ENCODE measurements at regions not wholly inside any gene's neighbourhood (a gene's known extent, or its start where the extent isn't known, plus 50 kb on each side); places are given as distances from the start of the nearest gene placed in this dataset.

- DNase-seq (ENCODE audit: low read depth), result no peak
Measured at GRCh38 chr19:29323440-29324290, 110.7 kb upstream of the UQCRFS1 start.

GRCh38 chr19:29324291-29324680 lies 111.3 kb upstream of the UQCRFS1 start:
- DNase-seq (ENCODE audit: low read depth), result no peak

DNA sequence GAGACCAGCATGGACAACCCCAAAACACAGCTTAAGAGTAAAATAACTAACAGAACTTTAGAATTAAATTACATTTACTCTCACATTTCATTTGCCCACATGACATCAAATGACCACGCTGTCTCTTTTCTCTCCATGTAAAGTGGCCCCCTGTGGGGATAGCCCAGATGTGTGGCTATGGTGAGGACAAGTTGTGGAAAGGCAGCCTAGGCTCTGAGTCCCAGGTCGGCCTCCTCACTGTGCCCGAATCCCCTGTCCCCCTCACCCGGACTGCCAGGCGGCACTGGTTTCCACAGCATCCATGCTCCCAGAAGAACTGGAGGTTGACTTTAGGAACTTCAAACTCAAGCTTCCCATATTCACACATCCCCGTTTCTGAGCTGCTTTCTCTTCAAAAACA lies 111.8 kb upstream of the UQCRFS1 start:
- no peak for DNase-seq (ENCODE audit: low read depth)

DNA sequence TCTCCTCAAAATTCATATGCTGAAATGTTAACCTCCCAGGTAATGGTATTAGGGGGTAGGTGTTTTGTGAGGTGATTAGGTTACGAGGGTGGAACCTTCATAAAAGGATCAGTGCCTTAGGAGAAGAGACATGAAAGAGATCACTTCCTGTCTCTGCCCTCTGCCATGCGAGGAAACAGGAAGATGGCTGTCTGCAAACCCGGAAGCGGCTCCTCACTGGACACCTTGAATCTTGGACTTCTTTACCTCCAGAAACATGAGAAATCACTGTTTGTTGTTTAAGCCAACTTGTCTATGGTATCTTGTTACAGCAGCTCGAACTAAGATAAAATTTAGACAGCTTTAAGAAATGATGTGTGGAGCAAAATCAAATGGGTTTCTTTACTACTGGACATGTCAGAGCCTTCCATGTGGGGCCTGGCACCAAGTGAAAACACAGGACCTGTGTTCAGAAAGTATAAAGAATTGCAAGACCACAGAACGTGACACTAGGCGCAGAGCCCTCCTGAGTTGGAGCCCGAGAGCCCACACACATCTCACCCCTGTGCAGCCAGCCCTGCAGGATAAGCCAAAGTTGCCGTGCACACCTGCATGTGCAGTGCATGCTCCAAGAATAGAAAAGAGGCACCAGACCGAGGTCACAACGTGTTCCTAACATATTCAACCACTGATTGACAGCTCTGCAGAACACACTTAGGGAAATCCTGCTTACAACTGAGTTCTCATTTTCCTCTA lies 112.5 kb upstream of the UQCRFS1 start:
- no peak for DNase-seq (ENCODE audit: low read depth)

DNA sequence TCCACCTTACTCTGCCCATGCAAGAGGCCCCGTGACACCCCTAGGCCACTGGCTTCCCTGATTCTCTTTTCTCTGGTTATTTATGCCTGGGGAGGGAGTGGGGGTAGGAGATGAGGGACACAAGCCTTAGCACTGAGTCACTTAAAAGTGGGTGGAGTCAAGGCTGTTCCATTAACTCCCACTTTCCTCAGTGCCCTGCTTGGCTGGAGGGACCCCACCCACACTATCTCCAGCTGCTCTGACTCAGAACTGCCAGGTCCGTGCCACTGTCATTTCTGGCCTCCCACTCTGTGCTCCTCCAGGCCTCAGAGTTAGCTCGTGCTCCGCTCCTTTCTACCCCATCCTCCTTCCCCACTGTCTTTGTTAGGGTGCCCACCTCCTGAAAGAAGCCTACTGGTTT lies 113.4 kb upstream of the UQCRFS1 start:
- no peak for DNase-seq (ENCODE audit: low read depth)

DNA sequence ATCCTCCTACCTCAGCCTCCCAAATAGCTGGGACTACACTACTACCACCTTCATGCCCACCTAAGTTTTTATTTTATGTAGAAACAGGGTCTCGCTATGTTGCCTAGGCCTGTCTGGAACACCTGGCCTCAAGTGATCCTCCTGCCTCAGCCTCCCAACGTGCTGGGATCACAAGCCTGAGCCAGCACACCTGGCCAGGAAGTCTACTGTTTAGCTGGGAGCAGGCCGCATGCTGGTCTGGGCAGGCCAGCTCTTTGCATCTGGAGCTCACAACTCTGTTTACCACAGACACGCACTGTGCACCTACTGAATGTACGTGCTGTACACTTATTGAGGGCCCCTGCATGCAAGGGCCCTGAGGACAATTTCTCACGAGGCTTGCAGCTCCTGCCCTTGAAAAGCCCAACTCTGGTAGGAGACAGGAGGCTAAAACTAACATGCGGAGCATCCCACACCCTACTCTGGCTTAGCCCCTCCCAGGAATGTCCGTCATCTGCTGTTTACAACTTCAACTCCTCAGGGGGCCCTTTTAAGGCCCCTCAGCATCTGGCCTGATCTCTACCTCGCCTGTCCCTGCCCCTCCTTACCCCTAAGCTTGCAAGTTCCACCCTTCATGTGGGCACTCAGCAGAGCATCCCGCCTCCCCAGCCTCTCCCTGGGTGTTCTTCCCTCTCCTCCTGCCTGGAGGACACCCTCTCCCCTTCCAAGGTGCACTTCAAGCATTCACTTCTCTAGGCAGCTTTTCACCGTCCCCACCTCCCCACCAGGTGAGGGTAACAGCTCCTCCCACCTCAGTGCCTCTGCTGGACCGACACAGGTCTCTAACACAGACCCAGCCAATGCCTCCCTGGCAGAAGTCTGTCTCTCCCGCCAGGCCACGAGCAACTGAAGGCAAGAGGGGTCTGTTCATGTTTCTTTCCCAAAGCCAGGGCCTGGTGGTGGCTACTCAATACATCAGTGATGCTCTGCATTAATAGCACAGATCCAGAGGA lies 114.2 kb upstream of the UQCRFS1 start:
- no peak for DNase-seq (ENCODE audit: low read depth)

- DNase-seq (ENCODE audit: low read depth), result no peak
Measured at GRCh38 chr19:29328586-29328985, 115.6 kb upstream of the UQCRFS1 start.

- DNase-seq (ENCODE audit: low read depth), result no peak
Measured at GRCh38 chr19:29329460-29330134, 116.6 kb upstream of the UQCRFS1 start.

- DNase-seq (ENCODE audit: low read depth), result no peak
Measured at GRCh38 chr19:29336425-29336824, 123.5 kb upstream of the UQCRFS1 start.

- no peak for DNase-seq (ENCODE audit: low read depth)
Measured at GRCh38 chr19:29337029-29337428, 124.1 kb upstream of the UQCRFS1 start.

- DNase-seq (ENCODE audit: low read depth), result no peak
Measured at GRCh38 chr19:29338480-29338879, 125.5 kb upstream of the UQCRFS1 start.

- no peak for DNase-seq (ENCODE audit: low read depth)
Measured at GRCh38 chr19:29342721-29343120, 129.8 kb upstream of the UQCRFS1 start.

DNA sequence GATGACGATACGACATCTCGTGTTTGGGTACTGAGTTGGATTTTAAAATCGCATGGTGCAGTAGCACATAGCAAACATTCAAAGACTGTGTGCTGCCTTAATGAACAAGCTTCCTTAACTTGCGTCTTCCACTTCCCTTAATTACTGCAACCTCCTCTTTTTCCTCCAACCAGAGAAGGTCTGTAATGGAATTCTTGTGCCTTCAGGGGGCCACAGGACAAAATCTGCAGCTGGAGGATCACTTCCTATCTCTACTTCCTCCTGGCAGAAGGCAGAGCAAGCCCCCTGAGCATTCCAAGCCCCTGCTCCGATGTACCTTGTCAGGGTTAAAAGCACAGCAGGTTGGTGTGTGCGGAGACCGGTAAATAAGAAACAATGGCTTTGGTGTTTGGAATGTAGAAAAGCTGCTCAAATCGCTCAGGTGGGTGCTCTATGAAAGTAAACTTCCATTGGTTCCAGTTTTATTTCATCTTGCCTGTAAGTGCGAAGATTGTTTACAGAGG lies 151.3 kb upstream of the UQCRFS1 start:
- no peak for DNase-seq (ENCODE audit: low read depth)

DNA sequence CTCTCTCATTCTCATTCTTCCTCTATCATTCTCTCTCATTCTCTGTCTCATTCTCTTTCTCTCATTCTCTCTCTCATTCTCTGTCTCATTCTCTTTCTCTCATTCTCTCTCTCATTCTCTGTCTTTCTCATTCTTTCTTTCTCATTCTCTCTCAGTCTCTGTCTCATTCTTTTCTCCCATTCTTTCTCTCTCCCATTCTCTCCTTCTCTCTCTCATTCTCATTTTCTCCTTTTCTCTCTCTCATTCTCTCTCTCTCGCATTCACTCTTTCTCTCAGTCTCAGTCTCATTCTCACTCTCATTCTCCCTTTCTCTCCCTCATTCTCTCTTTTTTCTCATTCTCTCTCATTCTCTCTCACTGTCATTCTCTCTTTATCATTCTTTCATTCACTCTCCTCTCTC lies 152.0 kb upstream of the UQCRFS1 start:
- DNase-seq (ENCODE audit: low read depth), result no peak

DNA sequence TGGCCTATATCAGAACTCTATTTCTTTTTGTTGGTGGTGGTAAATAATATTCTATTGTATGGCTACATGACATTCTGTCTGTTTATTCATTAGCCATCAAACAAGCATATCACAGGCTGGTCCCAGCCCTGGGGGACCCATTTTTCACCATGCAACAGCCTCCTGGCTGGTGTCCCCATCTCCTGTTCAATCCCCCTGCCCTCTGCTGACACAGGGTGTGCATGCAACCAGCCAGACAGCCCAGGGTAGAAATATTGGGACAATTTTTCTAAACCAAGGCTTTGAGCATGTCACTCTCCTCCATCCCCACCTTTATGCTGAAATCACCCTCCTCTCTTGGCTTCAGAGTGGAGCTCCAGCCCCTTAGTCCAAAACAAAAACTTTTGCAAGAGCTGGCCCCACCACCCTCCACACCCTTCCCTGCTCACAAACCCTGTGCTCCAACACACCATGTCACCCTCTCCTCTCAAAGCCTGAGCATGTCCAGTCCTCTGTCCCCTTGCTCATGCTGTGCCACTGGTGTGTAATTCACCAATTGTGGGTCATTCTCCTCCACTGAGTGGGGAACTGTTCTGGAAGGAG lies 153.0 kb upstream of the UQCRFS1 start:
- no peak for DNase-seq (ENCODE audit: low read depth)

GRCh38 chr19:29366757-29367156 lies 153.8 kb upstream of the UQCRFS1 start:
- no peak for DNase-seq (ENCODE audit: low read depth)

- no peak for DNase-seq (ENCODE audit: low read depth)
Measured at GRCh38 chr19:29367791-29368222, 154.9 kb upstream of the UQCRFS1 start.

DNA sequence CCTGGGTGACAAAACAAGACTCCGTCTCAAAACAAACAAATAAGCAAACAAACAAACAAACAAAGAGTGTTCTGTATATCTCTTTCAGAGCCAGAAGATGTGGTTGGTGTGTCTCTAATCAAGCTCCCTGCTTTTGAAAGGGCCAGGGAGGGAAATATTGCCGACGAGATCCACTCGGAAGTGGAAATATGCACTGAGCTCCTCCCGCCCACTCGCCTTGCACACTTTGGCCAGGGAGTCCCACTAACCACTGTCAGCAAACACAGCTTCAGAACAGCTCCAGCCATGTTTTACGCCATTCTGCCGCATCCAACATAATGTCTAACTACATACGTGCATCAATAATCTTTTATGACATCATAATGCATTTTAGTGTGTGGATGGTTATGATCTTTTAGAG lies 155.5 kb upstream of the VSTM2B start:
- DNase-seq (ENCODE audit: low read depth), result no peak

- DNase-seq (ENCODE audit: low read depth), result no peak
Measured at GRCh38 chr19:29371251-29372090, 154.3 kb upstream of the VSTM2B start.

GRCh38 chr19:29372091-29372415 lies 153.7 kb upstream of the VSTM2B start:
- no peak for DNase-seq (ENCODE audit: low read depth)
